22Rv1 (cell line): ENCODE measurements at regions not wholly inside any gene's neighbourhood (a gene's known extent, or its start where the extent isn't known, plus 50 kb on each side); places are given as distances from the start of the nearest gene placed in this dataset.

Experiments used
- ZFX ChIP-seq: fragments of 450-650 bp; IDR thresholded peaks from 2 replicates; pipeline ENCODE4 v1.6.1; 2017; ENCODE audit warnings: antibody characterized with exemption, borderline replicate concordance
- TF ChIP-seq, protein P1 (sequence below): fragments of 450-650 bp; IDR thresholded peaks from 2 replicates; pipeline ENCODE4 v1.5.1; 2017; ENCODE audit warnings: mild to moderate bottlenecking

DNA sequence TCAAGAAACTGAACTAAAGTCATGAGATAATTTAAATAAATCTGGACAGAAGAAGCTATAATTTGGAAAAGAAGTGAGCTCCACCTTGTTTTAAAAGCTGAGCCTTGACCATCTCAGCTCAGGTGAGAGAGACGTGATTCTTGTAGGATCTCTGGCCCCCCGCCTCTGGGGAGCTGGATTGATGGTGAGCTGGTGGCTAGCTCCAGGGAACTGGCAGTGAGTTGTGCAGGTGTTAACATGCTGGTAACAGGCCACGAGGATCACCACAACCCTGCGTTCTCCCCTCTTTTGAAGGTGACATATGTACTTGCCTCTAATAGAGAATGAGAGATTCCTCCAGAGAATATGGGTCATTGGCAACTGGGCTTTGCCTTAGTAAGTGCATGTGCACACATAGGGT is 485.1 kb downstream of the IRS2 start:
- TF ChIP-seq, protein P1, sequence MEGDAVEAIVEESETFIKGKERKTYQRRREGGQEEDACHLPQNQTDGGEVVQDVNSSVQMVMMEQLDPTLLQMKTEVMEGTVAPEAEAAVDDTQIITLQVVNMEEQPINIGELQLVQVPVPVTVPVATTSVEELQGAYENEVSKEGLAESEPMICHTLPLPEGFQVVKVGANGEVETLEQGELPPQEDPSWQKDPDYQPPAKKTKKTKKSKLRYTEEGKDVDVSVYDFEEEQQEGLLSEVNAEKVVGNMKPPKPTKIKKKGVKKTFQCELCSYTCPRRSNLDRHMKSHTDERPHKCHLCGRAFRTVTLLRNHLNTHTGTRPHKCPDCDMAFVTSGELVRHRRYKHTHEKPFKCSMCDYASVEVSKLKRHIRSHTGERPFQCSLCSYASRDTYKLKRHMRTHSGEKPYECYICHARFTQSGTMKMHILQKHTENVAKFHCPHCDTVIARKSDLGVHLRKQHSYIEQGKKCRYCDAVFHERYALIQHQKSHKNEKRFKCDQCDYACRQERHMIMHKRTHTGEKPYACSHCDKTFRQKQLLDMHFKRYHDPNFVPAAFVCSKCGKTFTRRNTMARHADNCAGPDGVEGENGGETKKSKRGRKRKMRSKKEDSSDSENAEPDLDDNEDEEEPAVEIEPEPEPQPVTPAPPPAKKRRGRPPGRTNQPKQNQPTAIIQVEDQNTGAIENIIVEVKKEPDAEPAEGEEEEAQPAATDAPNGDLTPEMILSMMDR: no peak
- TF ChIP-seq ZFX: no peak
